IMR-90 (cell line): ENCODE measurements at regions not wholly inside any gene's neighbourhood (a gene's known extent, or its start where the extent isn't known, plus 50 kb on each side); places are given as distances from the start of the nearest gene placed in this dataset.

Experiments
- CTCF ChIP-seq: conservative IDR thresholded peaks from 2 replicates; pipeline ENCODE4 v1.5.1; 2012; ENCODE audit warnings: mild to moderate bottlenecking, low read depth, low read length, improper control_type of control experiment
- MXI1 ChIP-seq: IDR thresholded peaks from 2 replicates; pipeline ENCODE4 v1.6.1; 2012; ENCODE audit warnings: low read depth, mild to moderate bottlenecking, low read length, moderate library complexity, borderline replicate concordance
- POLR2A ChIP-seq: IDR thresholded peaks from 2 replicates; pipeline ENCODE4 v1.6.1; 2012; ENCODE audit warnings: mild to moderate bottlenecking, low read depth, low read length

GRCh38 chr11:70739811-70740487 lies 341.6 kb downstream of the CTTN start:
- TF ChIP-seq MXI1 (no peak), CTCF (no peak), POLR2A (no peak)
